Lung (tissue), 11 donors: ENCODE measurements at regions not wholly inside any gene's neighbourhood (a gene's known extent, or its start where the extent isn't known, plus 50 kb on each side); places are given as distances from the start of the nearest gene placed in this dataset.

ENCODE experiments used
- ATAC-seq: fragments of 200-7000 bp; cut with Tn5 transposase; one replicate; pipeline ENCODE4 v1.9.1; 2020; ENCODE audit warnings: moderate number of reproducible peaks; ENCODE audit not compliant: insufficient read depth, low FRiP score
- DNase-seq, 3 donors: peaks; one replicate each; pipeline ENCODE4 v3.0.0-alpha.2; 2013 to 2017
- H3K27ac ChIP-seq, 2 donors: one replicate each; pipeline ENCODE4 v1.5.1; 2013; ENCODE audit warnings: mild to moderate bottlenecking in 2 of 2, moderate library complexity in 2 of 2, control low read depth in 1 of 2, inconsistent platforms in 1 of 2, low read depth in 1 of 2, low read length in 1 of 2
- H3K27me3 ChIP-seq, 3 donors: one replicate each; pipeline ENCODE4 v1.5.1; 2013; ENCODE audit warnings: low read length in 2 of 3; ENCODE audit not compliant: control insufficient read depth in 3 of 3, insufficient read depth in 3 of 3
- H3K36me3 ChIP-seq, 4 donors: one replicate each; pipeline ENCODE4 v1.5.1; 2013; ENCODE audit warnings: low read length in 4 of 4, mild to moderate bottlenecking in 1 of 4, moderate library complexity in 1 of 4; ENCODE audit not compliant: control insufficient read depth in 4 of 4, insufficient read depth in 4 of 4
- H3K4me1 ChIP-seq, 5 donors: one replicate each; pipeline ENCODE4 v1.5.1; 2013; ENCODE audit warnings: low read length in 5 of 5, mild to moderate bottlenecking in 2 of 5, moderate library complexity in 1 of 5; ENCODE audit not compliant: control insufficient read depth in 5 of 5, insufficient read depth in 5 of 5
- H3K4me3 ChIP-seq: one replicate; pipeline ENCODE4 v1.5.1; 2013; ENCODE audit warnings: mild to moderate bottlenecking, control low read depth, moderate library complexity
- H3K9ac ChIP-seq, 2 donors: one replicate each; pipeline ENCODE4 v1.5.1; 2013; ENCODE audit warnings: low read length in 2 of 2, control low read depth in 1 of 2; ENCODE audit not compliant: insufficient read depth in 1 of 2
- H3K9me3 ChIP-seq, 4 donors: one replicate each; pipeline ENCODE4 v1.5.1; 2013; ENCODE audit warnings: low read length in 3 of 4, mild to moderate bottlenecking in 1 of 4, moderate library complexity in 1 of 4; ENCODE audit not compliant: control insufficient read depth in 4 of 4, insufficient read depth in 3 of 4
- CTCF ChIP-seq: IDR thresholded peaks from 2 replicates; pipeline ENCODE4 v1.5.1; 2012; ENCODE audit warnings: mild to moderate bottlenecking; ENCODE audit errors: control extremely low read depth, extremely low read depth
- WGBS, 2 donors: extraction: QIAGEN DNeasy Blood & Tissue Kit; methylation state at CpG; one replicate each; pipeline ENCODE4 v1.1.7; 2013; 5-methylcytosine and 5-hydroxymethylcytosine counted together
- donor health status: control.
- donor health status: control.
- donor health status: Bipolar disorder and iron deficiency.
- donor health status: healthy.
- donor health status: DM: yes; HTN: yes; CAD: no.

GRCh38 chr13:73952648-73953047 is 181.6 kb downstream of the KLF12 start:
- DNase-seq = peak; percentile 20 to 45 (median 31)
- ATAC-seq = no peak
- no peak for TF ChIP-seq CTCF
- 69 to 71% methylated on average over 4 of the region's 4 CpGs for WGBS, 2 donors
- no peaks in the 10 kb centered on the region for H3K9me3 ChIP-seq
- H3K4me1 ChIP-seq = peaks cover 0 to 27% (median 4%) of the 10 kb centered on the region in 5 donors
- H3K27me3 ChIP-seq = no peaks in the 10 kb centered on the region
- H3K4me3 ChIP-seq = no peak overlapping the region
- H3K27ac ChIP-seq = no peak overlapping the region
- no peak overlapping the region for H3K9ac ChIP-seq
- H3K36me3 ChIP-seq = no peaks in the 10 kb centered on the region

- no peaks in the 10 kb centered on the region for H3K27me3 ChIP-seq
- WGBS, 2 donors = 76 to 83% methylated on average over 1 of the region's 1 CpG
- H3K4me3 ChIP-seq = no peak overlapping the region
- H3K4me1 ChIP-seq = peaks cover 0 to 31% (median 8%) of the 10 kb centered on the region in 5 donors
- ATAC-seq (no peak), DNase-seq (no peak)
- no peaks in the 10 kb centered on the region for H3K36me3 ChIP-seq
- no peak overlapping the region for H3K27ac ChIP-seq
- no peak overlapping the region for H3K9ac ChIP-seq
- no peak for TF ChIP-seq CTCF
- H3K9me3 ChIP-seq = no peaks in the 10 kb centered on the region
Measured at GRCh38 chr13:73948848-73949529, 185.2 kb downstream of the KLF12 start.

GRCh38 chr13:73945871-73946270 is 188.3 kb downstream of the KLF12 start:
- peaks cover 0 to 24% (median 8%) of the 10 kb centered on the region in 5 donors for H3K4me1 ChIP-seq
- H3K9me3 ChIP-seq = no peaks in the 10 kb centered on the region
- H3K4me3 ChIP-seq = no peak overlapping the region
- no peak for TF ChIP-seq CTCF
- peaks cover 0 to 6% (median 2%) of the 10 kb centered on the region in 4 donors for H3K36me3 ChIP-seq
- H3K9ac ChIP-seq = no peak overlapping the region
- DNase-seq (peak in 1 of 3 donors; percentile 29), ATAC-seq (no peak)
- 81 to 86% methylated on average over 5 of the region's 5 CpGs for WGBS, 2 donors
- no peaks in the 10 kb centered on the region for H3K27me3 ChIP-seq
- H3K27ac ChIP-seq = no peak overlapping the region
